ENCODE measurements at regions not wholly inside any gene's neighbourhood (a gene's known extent, or its start where the extent isn't known, plus 50 kb on each side); places are given as distances from the start of the nearest gene placed in this dataset.

GRCh38 chr7:69173846-69174245, 424.4 kb upstream of the AUTS2 start:
- H3K4me1 ChIP-seq (ENCODE audit: control insufficient read depth, insufficient read depth, low read length) = no peaks in the 10 kb centered on the region
- H3K4me3 ChIP-seq (ENCODE audit: low read length) = no peak overlapping the region
- no peak overlapping the region for H3K4me2 ChIP-seq (ENCODE audit: low read length)
- no peak overlapping the region for H3K9ac ChIP-seq (ENCODE audit: low read depth, low read length)
- no peaks in the 10 kb centered on the region for H3K9me3 ChIP-seq (replicated peaks; ENCODE audit: low read length)
- no peaks in the 10 kb centered on the region for H3K27me3 ChIP-seq (ENCODE audit: control insufficient read depth, insufficient read depth, low read length)
- no peaks in the 10 kb centered on the region for H3K36me3 ChIP-seq (ENCODE audit: insufficient read depth, low read length)

- no peak overlapping the region for H3K4me3 ChIP-seq (ENCODE audit: low read length)
- H3K4me1 ChIP-seq (ENCODE audit: control insufficient read depth, insufficient read depth, low read length) = no peaks in the 10 kb centered on the region
- H3K27me3 ChIP-seq (ENCODE audit: control insufficient read depth, insufficient read depth, low read length) = no peaks in the 10 kb centered on the region
- H3K9ac ChIP-seq (ENCODE audit: low read depth, low read length) = no peak overlapping the region
- no peaks in the 10 kb centered on the region for H3K9me3 ChIP-seq (replicated peaks; ENCODE audit: low read length)
- no peaks in the 10 kb centered on the region for H3K36me3 ChIP-seq (ENCODE audit: insufficient read depth, low read length)
- H3K4me2 ChIP-seq (ENCODE audit: low read length) = no peak overlapping the region
Measured at GRCh38 chr7:69176841-69177240, 421.4 kb upstream of the AUTS2 start.

GRCh38 chr7:69177461-69177861, 420.8 kb upstream of the AUTS2 start:
- H3K27me3 ChIP-seq (ENCODE audit: control insufficient read depth, insufficient read depth, low read length) = no peaks in the 10 kb centered on the region
- H3K9ac ChIP-seq (ENCODE audit: low read depth, low read length) = no peak overlapping the region
- no peak overlapping the region for H3K4me3 ChIP-seq (ENCODE audit: low read length)
- H3K36me3 ChIP-seq (ENCODE audit: insufficient read depth, low read length) = no peaks in the 10 kb centered on the region
- H3K9me3 ChIP-seq (replicated peaks; ENCODE audit: low read length) = no peaks in the 10 kb centered on the region
- no peak overlapping the region for H3K4me2 ChIP-seq (ENCODE audit: low read length)
- H3K4me1 ChIP-seq (ENCODE audit: control insufficient read depth, insufficient read depth, low read length) = no peaks in the 10 kb centered on the region

GRCh38 chr7:69177941-69178494, 420.3 kb upstream of the AUTS2 start:
- H3K4me2 ChIP-seq (ENCODE audit: low read length) = no peak overlapping the region
- H3K9me3 ChIP-seq (replicated peaks; ENCODE audit: low read length) = no peaks in the 10 kb centered on the region
- H3K27me3 ChIP-seq (ENCODE audit: control insufficient read depth, insufficient read depth, low read length) = no peaks in the 10 kb centered on the region
- no peak overlapping the region for H3K4me3 ChIP-seq (ENCODE audit: low read length)
- no peaks in the 10 kb centered on the region for H3K36me3 ChIP-seq (ENCODE audit: insufficient read depth, low read length)
- H3K4me1 ChIP-seq (ENCODE audit: control insufficient read depth, insufficient read depth, low read length) = no peaks in the 10 kb centered on the region
- H3K9ac ChIP-seq (ENCODE audit: low read depth, low read length) = no peak overlapping the region

GRCh38 chr7:69180662-69181061, 417.6 kb upstream of the AUTS2 start:
- H3K36me3 ChIP-seq (ENCODE audit: insufficient read depth, low read length) = no peaks in the 10 kb centered on the region
- H3K9me3 ChIP-seq (replicated peaks; ENCODE audit: low read length) = peaks cover under 1% of the 10 kb centered on the region
- no peak overlapping the region for H3K9ac ChIP-seq (ENCODE audit: low read depth, low read length)
- no peaks in the 10 kb centered on the region for H3K4me1 ChIP-seq (ENCODE audit: control insufficient read depth, insufficient read depth, low read length)
- no peak overlapping the region for H3K4me2 ChIP-seq (ENCODE audit: low read length)
- no peaks in the 10 kb centered on the region for H3K27me3 ChIP-seq (ENCODE audit: control insufficient read depth, insufficient read depth, low read length)
- H3K4me3 ChIP-seq (ENCODE audit: low read length) = no peak overlapping the region

- Histone ChIP-seq H3K4me1 (ENCODE audit: control insufficient read depth, insufficient read depth, low read length) (no peaks in the 10 kb centered on the region), H3K9ac (ENCODE audit: low read depth, low read length) (no peak overlapping the region), H3K27me3 (ENCODE audit: control insufficient read depth, insufficient read depth, low read length) (no peaks in the 10 kb centered on the region), H3K9me3 (replicated peaks; ENCODE audit: low read length) (peaks cover 4% of the 10 kb centered on the region), H3K4me3 (ENCODE audit: low read length) (no peak overlapping the region), H3K4me2 (ENCODE audit: low read length) (no peak overlapping the region), H3K36me3 (ENCODE audit: insufficient read depth, low read length) (no peaks in the 10 kb centered on the region)
Measured at GRCh38 chr7:69182596-69183467, 415.4 kb upstream of the AUTS2 start.

GRCh38 chr7:69184339-69184738, 413.9 kb upstream of the AUTS2 start:
- H3K4me1 ChIP-seq (ENCODE audit: control insufficient read depth, insufficient read depth, low read length) = no peaks in the 10 kb centered on the region
- H3K9me3 ChIP-seq (replicated peaks; ENCODE audit: low read length) = peaks cover 4% of the 10 kb centered on the region
- no peaks in the 10 kb centered on the region for H3K36me3 ChIP-seq (ENCODE audit: insufficient read depth, low read length)
- no peak overlapping the region for H3K4me3 ChIP-seq (ENCODE audit: low read length)
- H3K4me2 ChIP-seq (ENCODE audit: low read length) = no peak overlapping the region
- H3K27me3 ChIP-seq (ENCODE audit: control insufficient read depth, insufficient read depth, low read length) = no peaks in the 10 kb centered on the region
- no peak overlapping the region for H3K9ac ChIP-seq (ENCODE audit: low read depth, low read length)

GRCh38 chr7:69185170-69185569, 413.1 kb upstream of the AUTS2 start:
- no peaks in the 10 kb centered on the region for H3K4me1 ChIP-seq (ENCODE audit: control insufficient read depth, insufficient read depth, low read length)
- H3K36me3 ChIP-seq (ENCODE audit: insufficient read depth, low read length) = no peaks in the 10 kb centered on the region
- peaks cover 4% of the 10 kb centered on the region for H3K9me3 ChIP-seq (replicated peaks; ENCODE audit: low read length)
- no peak overlapping the region for H3K9ac ChIP-seq (ENCODE audit: low read depth, low read length)
- H3K4me2 ChIP-seq (ENCODE audit: low read length) = no peak overlapping the region
- no peak overlapping the region for H3K4me3 ChIP-seq (ENCODE audit: low read length)
- H3K27me3 ChIP-seq (ENCODE audit: control insufficient read depth, insufficient read depth, low read length) = no peaks in the 10 kb centered on the region

GRCh38 chr7:69186974-69187373, 411.3 kb upstream of the AUTS2 start:
- H3K4me2 ChIP-seq (ENCODE audit: low read length) = no peak overlapping the region
- no peak overlapping the region for H3K4me3 ChIP-seq (ENCODE audit: low read length)
- H3K9me3 ChIP-seq (replicated peaks; ENCODE audit: low read length) = peaks cover 4% of the 10 kb centered on the region
- H3K9ac ChIP-seq (ENCODE audit: low read depth, low read length) = no peak overlapping the region
- no peaks in the 10 kb centered on the region for H3K4me1 ChIP-seq (ENCODE audit: control insufficient read depth, insufficient read depth, low read length)
- no peaks in the 10 kb centered on the region for H3K27me3 ChIP-seq (ENCODE audit: control insufficient read depth, insufficient read depth, low read length)
- H3K36me3 ChIP-seq (ENCODE audit: insufficient read depth, low read length) = no peaks in the 10 kb centered on the region

GRCh38 chr7:69187824-69188333, 410.4 kb upstream of the AUTS2 start:
- no peaks in the 10 kb centered on the region for H3K4me1 ChIP-seq (ENCODE audit: control insufficient read depth, insufficient read depth, low read length)
- no peak overlapping the region for H3K4me2 ChIP-seq (ENCODE audit: low read length)
- peaks cover 4% of the 10 kb centered on the region for H3K9me3 ChIP-seq (replicated peaks; ENCODE audit: low read length)
- no peaks in the 10 kb centered on the region for H3K27me3 ChIP-seq (ENCODE audit: control insufficient read depth, insufficient read depth, low read length)
- H3K36me3 ChIP-seq (ENCODE audit: insufficient read depth, low read length) = no peaks in the 10 kb centered on the region
- H3K4me3 ChIP-seq (ENCODE audit: low read length) = no peak overlapping the region
- H3K9ac ChIP-seq (ENCODE audit: low read depth, low read length) = no peak overlapping the region

- Histone ChIP-seq H3K4me1 (ENCODE audit: control insufficient read depth, insufficient read depth, low read length) (no peaks in the 10 kb centered on the region), H3K9ac (ENCODE audit: low read depth, low read length) (no peak overlapping the region), H3K9me3 (replicated peaks; ENCODE audit: low read length) (peaks cover 4% of the 10 kb centered on the region), H3K4me2 (ENCODE audit: low read length) (no peak overlapping the region), H3K36me3 (ENCODE audit: insufficient read depth, low read length) (no peaks in the 10 kb centered on the region), H3K4me3 (ENCODE audit: low read length) (no peak overlapping the region), H3K27me3 (ENCODE audit: control insufficient read depth, insufficient read depth, low read length) (no peaks in the 10 kb centered on the region)
Measured at GRCh38 chr7:69189406-69189805, 408.9 kb upstream of the AUTS2 start.

- no peaks in the 10 kb centered on the region for H3K27me3 ChIP-seq (ENCODE audit: control insufficient read depth, insufficient read depth, low read length)
Measured at GRCh38 chr7:69190025-69190424, 408.2 kb upstream of the AUTS2 start.

More at GRCh38 chr7:69190025-69190424, 408.2 kb upstream of the AUTS2 start:
- Histone ChIP-seq H3K36me3 (ENCODE audit: insufficient read depth, low read length) (no peaks in the 10 kb centered on the region), H3K4me1 (ENCODE audit: control insufficient read depth, insufficient read depth, low read length) (no peaks in the 10 kb centered on the region), H3K9me3 (replicated peaks; ENCODE audit: low read length) (peaks cover 4% of the 10 kb centered on the region), H3K4me2 (ENCODE audit: low read length) (no peak overlapping the region), H3K9ac (ENCODE audit: low read depth, low read length) (no peak overlapping the region), H3K4me3 (ENCODE audit: low read length) (no peak overlapping the region)

Measured in skeletal muscle satellite cell (primary cell).